ENCODE measurements at regions not wholly inside any gene's neighbourhood (a gene's known extent, or its start where the extent isn't known, plus 50 kb on each side); places are given as distances from the start of the nearest gene placed in this dataset.
"Not testable (repeated sequence)": the region's sequence is repeated elsewhere in the genome, so short reads cannot be mapped to it uniquely, and the experiment has no call there.

DNA sequence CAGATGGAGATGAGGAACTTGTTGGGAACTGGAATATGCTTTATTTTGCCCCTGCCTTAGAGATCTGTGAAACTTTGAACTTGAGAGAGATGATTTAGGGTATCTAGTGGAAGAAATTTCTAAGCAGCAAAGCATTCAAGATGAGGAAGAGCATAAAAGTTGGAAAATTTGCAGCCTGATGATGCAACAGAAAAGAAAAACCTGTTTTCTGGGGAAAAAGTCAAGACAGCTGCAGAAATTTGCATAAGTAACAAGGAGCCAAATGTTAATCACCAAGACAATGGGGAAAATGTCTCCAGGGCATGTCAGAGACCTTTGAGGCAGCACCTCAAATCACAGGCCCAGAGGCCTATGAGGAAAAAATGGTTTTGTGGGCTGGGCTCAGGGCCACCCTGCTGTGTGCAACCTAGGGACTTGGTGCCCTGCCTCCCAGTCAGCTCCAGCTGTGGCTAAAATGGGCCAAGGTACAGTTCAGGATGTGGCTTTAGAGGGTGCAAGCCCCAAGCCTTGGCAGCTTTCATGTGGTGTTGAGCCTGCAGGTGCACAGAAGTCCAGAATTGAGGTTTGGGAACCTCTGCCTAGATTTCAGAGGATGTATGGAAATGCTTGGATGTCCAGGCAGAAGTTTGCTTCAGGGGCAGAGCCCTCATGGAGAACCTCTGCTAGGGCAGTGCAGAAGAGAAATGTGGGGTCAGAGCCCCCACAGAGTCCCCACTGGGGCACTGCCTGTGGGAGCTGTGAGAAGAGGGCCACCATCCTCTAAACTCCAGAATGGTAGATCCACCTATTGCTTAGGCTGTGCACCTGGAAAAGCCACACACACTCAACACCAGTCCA is 136.3 kb upstream of the RAB4A start:
- not testable (repeated sequence) for DNase-seq (ENCODE audit: low read depth)

DNA sequence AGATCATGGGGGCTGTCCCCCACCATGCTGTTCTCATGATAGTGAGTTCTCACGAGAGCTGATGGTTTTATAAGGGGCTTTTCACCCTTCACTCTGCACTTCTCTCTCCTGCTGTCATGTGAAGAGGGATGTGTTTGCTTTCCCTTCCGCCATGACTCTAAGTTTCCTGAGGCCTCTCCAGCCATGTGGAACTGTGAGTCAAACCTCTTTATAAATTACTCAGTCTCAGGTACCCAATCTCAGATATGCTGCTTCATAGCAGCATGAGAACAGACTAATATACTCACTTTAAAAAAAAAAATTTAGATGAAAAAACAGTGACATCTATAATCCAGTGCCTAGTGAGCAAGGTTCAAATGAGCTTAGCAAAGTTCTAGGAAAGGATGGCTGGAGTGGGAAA is 135.1 kb upstream of the RAB4A start:
- DNase-seq (ENCODE audit: low read depth): no peak

DNA sequence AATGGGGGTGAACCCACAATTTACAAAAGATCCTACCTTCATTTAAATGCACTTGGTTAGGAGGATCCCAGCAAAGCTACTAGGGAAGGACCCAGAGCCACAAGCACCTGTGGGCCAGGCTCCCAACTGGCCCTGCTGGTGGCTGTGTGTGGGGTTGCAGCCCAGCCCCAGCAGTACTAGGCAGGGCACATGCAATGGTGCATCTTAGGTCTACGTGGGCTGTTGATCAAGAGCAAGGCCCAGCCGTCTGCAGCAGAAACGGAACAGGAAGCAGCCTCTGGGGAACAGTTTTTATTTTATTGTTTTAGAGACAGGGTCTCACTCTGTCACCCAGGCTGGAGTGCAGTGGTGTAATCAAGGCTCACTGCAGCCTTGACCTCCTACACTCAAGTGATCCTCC is 134.1 kb upstream of the RAB4A start:
- DNase-seq (ENCODE audit: low read depth): no peak

DNA sequence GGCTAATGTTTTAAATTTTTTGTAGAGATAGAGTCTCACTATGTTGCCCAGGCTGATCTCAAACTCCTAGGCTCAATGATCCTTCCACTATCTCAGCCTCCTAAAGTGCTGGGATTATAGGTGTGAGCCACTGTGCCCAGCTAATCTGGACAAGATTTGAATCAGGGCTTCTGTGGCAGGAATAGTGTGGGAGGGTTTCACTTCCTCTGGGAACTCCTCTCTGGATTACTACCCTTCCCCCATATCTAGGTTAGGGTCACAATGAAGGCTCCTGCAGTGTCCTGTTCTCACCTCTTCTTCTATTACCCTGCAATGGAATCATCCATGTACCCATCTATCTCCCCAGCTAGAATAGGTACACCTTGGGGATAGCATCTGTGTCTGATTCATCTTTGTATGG is 133.6 kb upstream of the RAB4A start:
- no peak for DNase-seq (ENCODE audit: low read depth)

DNA sequence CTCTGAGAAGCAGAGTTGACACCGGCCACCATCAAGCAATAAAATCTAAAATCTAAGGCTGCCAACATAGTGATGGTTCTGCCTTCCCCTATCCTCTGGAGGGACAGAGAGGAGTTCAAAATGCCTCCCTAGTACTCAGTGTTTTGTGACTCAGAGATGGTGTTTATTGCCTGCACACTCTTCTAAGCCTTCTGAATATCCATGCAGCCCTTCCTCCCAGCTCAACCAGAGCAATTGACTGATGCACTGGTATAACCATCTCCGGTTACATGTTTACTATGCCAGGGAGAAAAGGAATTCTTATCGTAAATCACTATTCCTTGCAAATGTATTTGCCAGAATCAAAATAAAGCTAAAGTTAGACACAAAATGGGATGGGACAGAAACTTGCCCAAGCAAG is 132.9 kb upstream of the RAB4A start:
- DNase-seq (ENCODE audit: low read depth): no peak

DNA sequence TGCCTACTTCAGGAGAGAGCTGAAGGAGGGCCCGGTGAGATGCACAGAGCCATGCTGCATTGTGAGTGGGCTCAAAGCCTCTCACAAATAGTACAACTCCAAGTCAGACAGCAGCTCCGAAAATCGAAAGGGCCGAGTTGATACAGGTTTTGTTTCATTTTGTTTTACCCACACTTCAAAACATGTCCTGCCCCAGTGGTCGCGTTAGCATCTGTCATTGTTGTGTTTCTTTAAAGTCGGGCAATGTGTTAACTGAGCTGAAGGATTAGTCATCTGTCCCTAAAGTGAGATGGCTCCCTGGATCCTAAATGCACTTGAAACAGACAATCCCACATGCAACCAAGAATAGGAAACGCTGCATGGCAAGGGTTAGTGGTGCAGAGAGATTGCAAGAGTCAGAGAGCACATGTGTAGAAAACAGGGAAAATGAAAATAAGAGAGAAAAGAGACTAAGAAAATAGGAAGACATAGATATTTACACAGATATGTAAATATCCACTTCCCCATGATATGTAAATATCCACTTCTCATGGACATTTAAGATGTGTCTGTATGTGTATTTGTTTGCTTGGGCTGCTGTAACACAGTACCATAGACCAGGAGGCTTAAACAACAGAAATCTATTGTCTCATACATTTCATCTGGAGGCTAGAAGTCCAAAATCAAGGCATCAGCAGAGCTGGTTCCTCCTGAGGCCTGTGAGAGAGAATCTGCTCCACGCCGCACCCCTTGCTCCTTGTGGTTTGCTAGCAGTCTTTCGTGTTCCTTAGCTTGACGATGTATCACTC is 131.4 kb upstream of the RAB4A start:
- DNase-seq (ENCODE audit: low read depth): no peak

DNA sequence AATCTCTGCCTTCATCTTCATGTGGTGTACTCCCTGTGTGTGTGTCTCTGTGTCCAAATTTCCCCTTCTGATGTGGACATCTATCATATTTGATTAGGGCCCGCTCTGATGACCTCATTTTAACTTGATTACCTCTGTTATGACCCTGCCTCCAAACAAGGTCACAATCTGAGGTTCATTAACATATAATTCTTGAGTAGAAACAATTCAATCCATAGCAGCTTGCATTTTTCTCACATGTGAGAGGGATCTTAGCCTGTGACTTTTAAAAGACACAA is 130.9 kb upstream of the RAB4A start:
- no peak for DNase-seq (ENCODE audit: low read depth)

DNA sequence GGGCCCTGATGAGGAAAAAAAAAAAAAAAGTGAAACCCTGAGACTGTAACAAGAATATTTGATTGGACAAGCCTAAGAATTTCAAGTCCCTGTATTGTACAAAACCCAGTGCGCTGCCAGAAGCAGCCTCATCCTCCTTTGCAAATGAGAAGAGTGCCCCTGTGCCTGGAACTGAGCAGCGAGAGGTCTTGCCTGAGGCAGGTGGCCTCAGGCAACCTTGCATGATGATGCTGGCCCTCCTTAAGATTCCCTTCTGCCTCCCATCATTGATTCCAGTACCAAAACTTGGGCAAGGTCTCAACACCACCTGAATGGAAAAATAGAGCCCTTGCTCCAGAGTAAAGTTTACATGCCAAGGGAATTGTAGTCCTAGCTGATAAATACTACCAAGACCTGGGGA is 129.6 kb upstream of the RAB4A start:
- no peak for DNase-seq (ENCODE audit: low read depth)

DNA sequence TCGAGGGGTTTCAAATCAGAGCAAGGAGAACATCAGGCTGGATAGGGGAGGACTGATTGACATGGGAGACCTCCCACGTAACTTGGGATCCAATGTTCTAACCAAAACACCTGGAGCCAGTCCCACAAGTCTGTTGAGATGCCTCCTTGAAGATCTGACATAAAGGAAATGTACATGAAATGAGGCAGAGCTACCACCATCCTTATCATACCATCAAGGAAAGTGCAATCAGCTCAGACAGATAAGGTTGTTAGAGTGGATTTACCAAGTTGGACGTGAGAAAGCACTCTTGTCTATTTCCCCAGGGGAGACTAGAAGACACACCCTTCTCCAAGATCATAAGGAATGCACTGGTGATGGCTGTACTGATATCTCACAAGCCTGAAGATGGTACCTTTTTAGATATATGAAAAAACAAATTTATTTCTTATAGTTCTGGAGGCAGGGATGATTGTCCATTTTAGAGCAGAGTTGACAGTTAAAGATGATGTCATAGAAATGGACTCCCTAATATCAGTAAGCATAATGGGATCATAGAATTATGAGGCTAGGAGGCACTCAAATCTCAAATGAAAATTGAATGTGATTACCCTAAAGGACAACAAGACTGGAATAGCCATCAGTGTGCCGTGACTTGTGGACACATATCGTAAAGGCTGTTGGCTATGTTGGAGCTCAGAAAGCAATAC is 129.1 kb upstream of the RAB4A start:
- no peak for DNase-seq (ENCODE audit: low read depth)

DNA sequence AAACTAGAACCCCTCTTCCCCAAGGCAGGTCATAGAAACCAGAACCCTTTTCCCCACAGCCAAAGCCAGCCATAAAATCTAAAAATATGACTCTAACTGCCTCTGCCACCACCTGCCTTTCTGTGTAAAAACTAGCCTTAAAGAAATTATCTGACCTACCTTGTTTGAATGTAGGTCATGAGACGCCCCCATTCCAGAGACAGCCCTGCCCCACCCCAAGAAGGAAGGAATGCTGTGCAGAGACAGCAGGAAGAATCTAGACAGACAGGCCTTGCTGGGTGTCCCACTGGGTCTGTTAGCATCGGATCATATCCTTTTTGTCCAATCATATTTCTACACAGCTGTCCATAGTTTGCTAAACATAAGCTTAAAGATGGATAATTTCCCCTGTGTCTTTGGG is 128.4 kb upstream of the RAB4A start:
- DNase-seq (ENCODE audit: low read depth): no peak

DNA sequence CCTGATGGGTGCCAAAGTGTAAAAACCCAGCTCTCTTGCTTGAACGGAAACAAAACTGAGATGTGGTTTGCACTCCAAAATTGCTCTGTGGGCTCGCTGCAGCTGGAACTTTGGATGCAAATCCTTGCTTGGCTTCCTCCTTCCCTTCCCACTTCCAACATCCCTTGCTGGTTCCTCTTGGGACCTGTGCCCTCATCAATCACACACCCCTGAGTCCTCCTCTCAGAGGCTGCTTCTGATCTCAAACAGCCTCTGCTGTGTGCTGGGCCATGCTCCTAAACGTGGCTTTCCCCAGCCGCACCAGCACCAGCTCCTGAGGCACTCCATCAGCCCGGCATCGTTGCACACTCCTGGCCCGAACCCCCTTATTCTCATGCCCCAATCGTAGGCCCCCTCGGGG is 124.3 kb upstream of the RAB4A start:
- DNase-seq (ENCODE audit: low read depth): no peak

DNA sequence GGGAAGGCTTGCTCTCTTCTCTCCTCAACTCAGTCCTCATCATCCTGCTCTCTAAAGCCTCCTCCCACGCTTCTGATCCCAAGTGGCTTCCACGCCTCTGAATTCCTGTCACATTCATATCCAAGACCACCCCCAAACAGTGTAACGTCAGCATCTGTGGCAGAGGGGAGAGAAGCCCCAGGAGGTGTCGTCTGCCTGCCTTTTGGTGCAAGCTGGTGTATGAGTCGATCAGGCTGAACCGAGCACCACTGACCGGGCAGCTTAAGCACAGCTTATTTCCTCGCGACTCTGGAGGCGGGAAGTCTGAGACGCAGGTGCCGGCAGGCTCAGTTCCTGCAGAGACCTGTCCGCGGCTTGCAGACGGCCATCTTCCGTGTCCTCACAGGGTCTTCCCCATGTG is 123.8 kb upstream of the RAB4A start:
- DNase-seq (ENCODE audit: low read depth): no peak

DNA sequence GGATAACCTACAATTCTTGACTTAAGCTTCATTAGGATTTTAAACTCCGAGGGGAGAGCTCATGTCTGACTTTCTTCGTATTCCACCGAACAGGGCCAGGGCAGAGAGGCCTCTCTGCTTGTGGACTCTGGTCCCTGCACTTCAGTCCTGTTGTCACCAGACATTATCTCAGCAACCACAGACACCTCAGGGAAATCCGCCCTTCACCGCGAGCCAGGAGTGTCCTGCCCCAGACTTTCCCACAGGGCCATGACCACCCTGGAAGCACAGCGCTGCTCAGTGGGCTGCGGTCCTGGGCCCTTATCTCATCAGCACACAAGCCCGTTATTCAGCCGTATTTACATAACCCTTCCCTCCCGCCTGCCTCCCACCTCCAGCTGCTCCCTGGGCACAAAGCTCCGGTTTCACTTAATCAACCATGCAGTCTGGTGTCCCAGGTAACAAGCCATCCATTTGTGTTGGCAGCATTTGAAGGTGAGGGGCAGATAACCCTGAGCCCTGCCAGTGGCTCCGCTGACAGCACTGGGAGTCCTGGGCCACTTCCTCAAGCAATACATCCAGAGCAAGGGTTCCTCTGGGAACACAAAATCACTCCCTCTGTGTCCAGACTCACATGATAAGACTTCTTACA is 122.8 kb upstream of the RAB4A start:
- DNase-seq (ENCODE audit: low read depth): no peak

DNA sequence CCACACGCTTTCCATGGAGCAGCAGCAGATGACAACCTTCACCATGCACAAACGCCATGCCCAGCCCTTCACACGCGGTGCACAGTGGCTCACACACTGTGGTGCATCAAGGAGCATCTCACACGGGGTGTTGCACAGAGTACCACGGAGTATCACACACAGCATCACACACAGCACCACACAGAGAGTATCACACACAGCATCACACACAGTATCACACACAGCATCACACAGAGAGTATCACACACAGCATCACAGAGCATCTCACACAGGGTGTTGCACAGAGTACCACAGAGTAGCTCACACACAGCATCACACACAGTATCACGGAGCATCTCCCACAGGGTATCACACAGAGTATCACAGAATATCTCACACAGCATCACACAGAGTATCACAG is 122.2 kb upstream of the RAB4A start:
- no peak for DNase-seq (ENCODE audit: low read depth)

DNA sequence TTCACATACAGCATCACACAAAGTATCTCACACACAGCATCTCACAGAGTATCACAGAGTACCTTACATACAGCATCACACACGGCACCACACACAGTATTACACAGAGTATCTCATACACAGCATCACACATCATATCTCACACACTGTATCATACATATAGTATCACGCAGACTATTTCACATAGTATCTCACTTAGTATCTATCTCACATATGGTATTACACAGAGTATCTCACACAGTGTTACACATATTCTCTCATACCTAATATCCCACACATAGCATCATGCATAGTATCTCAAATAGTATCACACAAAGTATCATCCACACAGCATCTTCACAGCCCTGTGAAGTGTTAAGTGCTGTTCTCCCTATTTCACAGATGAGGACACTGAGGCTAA is 121.5 kb upstream of the RAB4A start:
- no peak for DNase-seq (ENCODE audit: low read depth)

DNA sequence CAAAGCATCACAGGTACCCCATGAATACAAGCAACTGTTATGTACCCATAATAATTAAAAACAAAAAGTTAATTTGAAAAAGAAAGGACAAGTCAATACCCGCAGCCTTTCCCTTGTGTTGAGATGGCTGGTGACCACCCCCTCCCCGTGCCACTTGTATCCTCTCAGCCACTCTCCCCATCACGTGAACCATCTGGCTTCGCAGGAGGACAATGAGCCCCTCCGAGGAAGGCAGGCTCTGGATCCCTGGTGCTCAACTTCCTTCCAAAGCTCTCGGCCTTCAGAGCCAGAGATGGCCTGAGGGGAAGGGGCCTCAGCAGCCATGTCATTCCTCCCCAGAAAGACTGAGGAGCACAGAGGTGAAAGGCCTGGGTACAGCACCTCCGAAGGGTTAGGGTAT is 120.4 kb upstream of the RAB4A start:
- DNase-seq (ENCODE audit: low read depth): no peak

DNA sequence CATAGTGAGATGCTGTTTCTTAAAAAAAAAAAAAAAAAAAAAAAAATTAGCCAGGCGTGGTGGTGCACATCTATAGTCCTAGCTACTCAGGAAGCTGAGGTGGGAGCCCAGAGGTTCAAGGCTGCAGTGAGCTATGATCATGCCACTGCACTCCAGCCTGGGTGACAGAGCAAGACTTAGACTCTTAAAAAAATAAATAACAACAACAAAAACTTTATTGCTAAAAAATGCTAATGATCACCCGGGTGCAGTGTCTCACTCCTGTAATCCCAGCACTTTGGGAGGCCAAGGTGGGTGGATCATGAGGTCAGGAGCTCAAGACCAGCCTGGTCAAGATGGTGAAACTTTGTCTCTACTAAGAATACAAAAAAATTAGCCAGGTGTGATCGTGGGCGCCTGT is 119.5 kb upstream of the RAB4A start:
- not testable (repeated sequence) for DNase-seq (ENCODE audit: low read depth)

DNA sequence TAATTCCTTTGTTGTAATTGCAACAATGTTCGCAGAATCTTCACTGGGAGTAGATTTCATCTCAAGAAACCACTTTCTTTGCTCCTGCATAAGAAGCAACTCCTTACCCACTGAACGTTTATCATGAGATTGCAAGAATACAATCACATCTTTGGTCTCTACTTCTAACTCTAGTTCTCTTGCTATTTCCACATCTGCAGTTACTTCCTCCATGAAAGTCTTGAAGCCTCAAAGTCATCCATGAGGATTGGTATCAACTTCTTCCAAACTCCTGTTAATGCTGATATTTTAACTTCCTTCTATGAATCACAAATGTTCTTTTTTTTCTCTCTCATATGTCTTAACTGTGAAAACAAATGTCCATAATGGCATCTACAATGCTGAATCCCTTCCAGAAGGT is 118.6 kb upstream of the RAB4A start:
- DNase-seq (ENCODE audit: low read depth): no peak

DNA sequence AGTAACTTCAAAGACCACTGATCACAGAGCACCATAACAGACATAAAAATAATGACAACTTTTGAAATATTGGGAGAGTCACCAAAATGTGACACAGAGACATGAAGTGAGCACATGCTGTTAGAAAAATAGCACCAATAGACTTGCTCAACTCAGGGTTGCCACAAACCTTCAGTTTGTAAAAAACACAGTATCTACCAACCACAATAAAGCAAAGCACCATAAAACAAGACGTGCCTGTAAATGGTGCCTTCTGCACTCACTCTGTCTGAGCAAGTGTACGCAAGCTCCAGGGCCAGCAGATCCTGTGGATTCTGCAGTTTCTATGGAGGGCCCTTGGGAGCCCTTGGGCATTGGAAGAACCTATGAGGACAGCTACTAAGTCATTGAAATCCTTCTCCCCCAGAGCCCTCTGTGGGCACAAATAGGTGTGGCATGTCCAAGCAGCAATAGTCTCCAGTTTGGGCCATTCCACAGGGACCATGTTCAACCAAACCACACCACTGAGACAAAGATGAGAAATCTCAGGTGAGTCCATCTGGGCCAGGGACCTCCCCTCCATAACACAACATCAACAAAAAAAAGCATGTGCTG is 116.9 kb upstream of the RAB4A start:
- DNase-seq (ENCODE audit: low read depth): no peak

DNA sequence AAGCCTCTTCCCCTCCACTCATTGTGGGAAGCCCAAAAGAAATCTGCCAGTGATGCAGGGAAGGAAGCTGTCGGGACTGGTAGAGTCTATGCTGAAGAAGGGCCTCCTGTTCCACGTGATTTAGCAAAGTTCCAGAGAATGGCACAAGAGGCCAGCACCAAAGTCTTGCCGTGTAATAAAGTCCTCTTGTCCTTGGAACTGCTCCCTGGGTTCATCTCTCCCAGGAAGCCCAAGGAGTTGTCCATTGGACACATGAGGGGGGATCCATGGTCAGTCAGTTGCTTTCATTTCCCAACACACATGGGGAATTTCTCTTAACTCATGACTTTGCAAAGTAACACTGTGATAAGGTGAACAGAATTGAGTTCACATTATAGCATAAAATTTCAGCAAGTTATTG is 116.1 kb upstream of the RAB4A start:
- DNase-seq (ENCODE audit: low read depth): no peak

DNA sequence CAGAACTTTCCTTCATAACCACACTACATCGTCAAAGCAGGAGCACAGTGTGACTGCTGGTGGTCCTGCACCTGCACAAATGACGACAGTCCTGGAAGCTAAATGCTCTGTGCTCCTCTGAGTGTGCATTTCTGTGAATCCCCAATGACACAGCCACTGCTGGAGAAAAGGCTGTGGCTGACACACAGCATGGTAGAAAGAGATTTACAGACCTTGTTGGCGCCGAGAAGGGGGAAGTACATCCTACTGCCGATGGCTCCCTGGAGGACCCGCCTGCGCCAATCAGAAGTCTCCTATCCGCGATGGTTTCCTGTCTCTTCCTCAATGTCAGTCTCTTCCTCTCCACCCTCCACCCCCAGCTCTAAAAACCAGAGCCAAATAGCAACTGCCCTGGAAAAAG is 115.4 kb upstream of the RAB4A start:
- peak; percentile 12 for DNase-seq (ENCODE audit: low read depth)

DNA sequence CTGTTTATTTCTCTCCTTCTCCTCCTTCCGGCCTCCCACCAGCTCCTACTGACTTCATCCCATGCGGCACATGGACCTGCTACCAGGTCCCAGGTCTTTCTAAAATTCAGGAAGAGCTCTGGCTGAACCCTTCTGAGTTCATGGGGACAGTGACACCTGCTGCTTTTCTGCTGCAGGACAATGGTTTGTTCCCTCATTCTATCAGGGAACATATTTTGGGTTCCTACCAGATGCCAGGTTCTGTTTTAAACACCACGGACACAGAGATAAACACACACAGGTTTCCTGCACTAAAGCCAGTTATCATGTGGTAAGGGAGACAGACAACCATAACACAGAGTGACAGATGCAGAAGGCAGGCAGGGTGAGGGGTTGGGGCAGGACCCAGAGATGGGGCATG is 114.0 kb upstream of the RAB4A start:
- DNase-seq (ENCODE audit: low read depth): no peak
